HepG2 (cell line): ENCODE measurements at regions not wholly inside any gene's neighbourhood (a gene's known extent, or its start where the extent isn't known, plus 50 kb on each side); places are given as distances from the start of the nearest gene placed in this dataset.

Experiments
- CEBPB ChIP-seq: IDR thresholded peaks from 2 replicates; pipeline ENCODE4 v1.6.1; 2011; ENCODE audit warnings: low read depth, low read length, improper control_type of control experiment, borderline replicate concordance
- CTCF ChIP-seq: sonication (generic); formaldehyde crosslinking; IDR thresholded peaks from 2 replicates; pipeline ENCODE4 v1.5.0; 2020; ENCODE audit warnings: mild to moderate bottlenecking, missing genetic modification reagents, moderate library complexity
- HDAC6 ChIP-seq: fragments of 200-600 bp; sonication (generic); IDR thresholded peaks from 2 replicates; pipeline ENCODE4 v1.7.0; 2017; ENCODE audit warnings: mild to moderate bottlenecking, antibody characterized with exemption, low read length, low read depth
- HMGXB4 ChIP-seq, 2 experiments: sonication (generic) in 1 of 2; formaldehyde crosslinking in 1 of 2; IDR thresholded peaks; 2 replicates each; pipeline versions ENCODE4 v1.4.0 to v1.6.1; 2018 to 2020; ENCODE audit warnings: missing genetic modification reagents in 2 of 2, borderline replicate concordance in 1 of 2, low read depth in 1 of 2, mild to moderate bottlenecking in 1 of 2, missing biosample characterization in 1 of 2
- SETDB1 ChIP-seq: sonication (generic); formaldehyde crosslinking; IDR thresholded peaks from 2 replicates; pipeline ENCODE4 v1.5.1; 2020; ENCODE audit warnings: missing genetic modification reagents, mild to moderate bottlenecking, borderline replicate concordance
- ZNF460 ChIP-seq: sonication (generic); formaldehyde crosslinking; IDR thresholded peaks from 2 replicates; pipeline ENCODE4 v1.5.1; 2020; ENCODE audit warnings: missing genetic modification reagents, mild to moderate bottlenecking, borderline replicate concordance
- ZNF766 ChIP-seq: sonication (generic); formaldehyde crosslinking; IDR thresholded peaks from 2 replicates; pipeline ENCODE4 v1.5.0; 2020; ENCODE audit warnings: missing genetic modification reagents, borderline replicate concordance
- ZNF839 ChIP-seq: sonication (generic); formaldehyde crosslinking; IDR thresholded peaks from 2 replicates; pipeline ENCODE4 v1.4.0; 2020; ENCODE audit warnings: missing genetic modification reagents, mild to moderate bottlenecking, borderline replicate concordance

GRCh38 chr10:44023517-44023916 is 361.4 kb downstream of the CXCL12 start:
- TF ChIP-seq ZNF839 (no peak), SETDB1 (no peak), ZNF766 (CRISPR knock-in tag) (no peak), ZNF460 (CRISPR knock-in tag) (no peak), CTCF (no peak), HMGXB4 (CRISPR knock-in tag; IDR thresholded peaks at IDR 0.05; ENCODE audit: borderline replicate concordance in 1 of 2, low read depth in 1 of 2) (no peak), CEBPB (no peak), HDAC6 (no peak)
